SK-N-SH (cell line): ENCODE measurements at regions not wholly inside any gene's neighbourhood (a gene's known extent, or its start where the extent isn't known, plus 50 kb on each side); places are given as distances from the start of the nearest gene placed in this dataset.

ENCODE experiments used
- CTCF ChIA-PET: fragments of 300-600, 350-600 bp; formaldehyde crosslinking; extraction: SDS; loops from one replicate; lab custom pipeline; 2021; lab: Yijun Ruan, JAX
- POLR2A ChIA-PET: fragments of 350-600 bp; sonication (Branson Sonifier 250); formaldehyde crosslinking; extraction: SDS; loops from one replicate; lab custom pipeline; 2020; ENCODE audit warnings: antibody characterized with exemption, inconsistent platforms; lab: Yijun Ruan, JAX
- DNase-seq: peaks from one replicate; pipeline ENCODE4 v3.0.0; 2012
- H2AFZ ChIP-seq: fragments of 200-600 bp; sonication (generic); 2 replicates; pipeline ENCODE4 v1.8.1; 2016; ENCODE audit warnings: antibody characterized with exemption, mild to moderate bottlenecking, low read depth
- H3F3A ChIP-seq: fragments of 200-600 bp; sonication (generic); replicated peaks from 2 replicates; pipeline ENCODE3; 2016; ENCODE audit warnings: antibody characterized with exemption, mild to moderate bottlenecking; ENCODE audit not compliant: insufficient read depth
- H3K27ac ChIP-seq, 2 experiments: fragments of 200-500 bp in 1 of 2; fragments of 200-600 bp in 1 of 2; sonication (Bioruptor generic) in 1 of 2; sonication (generic), shearing (Covaris generic) in 1 of 2; 2 replicates each; pipeline versions ENCODE4 v1.5.1 to v1.6.1; 2014 to 2016; ENCODE audit warnings: low read depth in 2 of 2, inconsistent platforms in 1 of 2, low read length in 1 of 2, mild to moderate bottlenecking in 1 of 2, mixed read lengths in 1 of 2
- H3K27me3 ChIP-seq: fragments of 200-600 bp; sonication (generic), shearing (Covaris generic); 2 replicates; pipeline ENCODE4 v1.6.1; 2016; ENCODE audit warnings: mixed run types; ENCODE audit not compliant: insufficient read depth
- H3K36me3 ChIP-seq, 2 experiments: fragments of 200-500 bp in 1 of 2; fragments of 200-600 bp in 1 of 2; sonication (Bioruptor generic) in 1 of 2; sonication (generic) in 1 of 2; replicated peaks in 1 of 2; 2 replicates each; pipeline versions ENCODE3 to v1.5.1; 2014 to 2016; ENCODE audit warnings: low read length in 1 of 2, mild to moderate bottlenecking in 1 of 2; ENCODE audit not compliant: insufficient read depth in 2 of 2, control insufficient read depth in 1 of 2
- H3K4me1 ChIP-seq, 2 experiments: fragments of 200-500 bp in 1 of 2; fragments of 200-600 bp in 1 of 2; sonication (Bioruptor generic) in 1 of 2; sonication (generic), shearing (Covaris generic) in 1 of 2; 2 replicates each; pipeline versions ENCODE4 v1.5.1 to v1.6.1; 2014 to 2016; ENCODE audit warnings: low read depth in 1 of 2, low read length in 1 of 2, mixed run types in 1 of 2; ENCODE audit not compliant: insufficient read depth in 2 of 2, control insufficient read depth in 1 of 2
- H3K4me2 ChIP-seq: fragments of 200-600 bp; sonication (generic), shearing (Covaris generic); 2 replicates; pipeline ENCODE4 v1.6.1; 2017; ENCODE audit warnings: mixed run types
- H3K4me3 ChIP-seq, 2 experiments: fragments of 200-500 bp in 1 of 2; fragments of 200-600 bp in 1 of 2; sonication (Bioruptor generic) in 1 of 2; sonication (generic), shearing (Covaris generic) in 1 of 2; 2 replicates each; pipeline versions ENCODE4 v1.5.1 to v1.8.1; 2014 to 2016; ENCODE audit warnings: low read depth in 2 of 2, inconsistent platforms in 1 of 2, low read length in 1 of 2, mild to moderate bottlenecking in 1 of 2, mixed read lengths in 1 of 2, moderate library complexity in 1 of 2
- H3K79me2 ChIP-seq: fragments of 200-600 bp; sonication (generic); 2 replicates; pipeline ENCODE4 v1.8.1; 2017; ENCODE audit warnings: mild to moderate bottlenecking; ENCODE audit not compliant: insufficient read depth
- H3K9ac ChIP-seq: fragments of 200-600 bp; sonication (generic); 2 replicates; pipeline ENCODE4 v1.6.1; 2017; ENCODE audit warnings: mixed run types
- H3K9me2 ChIP-seq: fragments of 200-600 bp; sonication (generic); 2 replicates; pipeline ENCODE4 v1.6.1; 2017; ENCODE audit warnings: mixed run types
- H3K9me3 ChIP-seq: fragments of 200-600 bp; sonication (generic); 2 replicates; pipeline ENCODE4 v1.6.1; 2017; ENCODE audit warnings: mixed run types, mild to moderate bottlenecking, moderate library complexity
- H4K20me1 ChIP-seq: fragments of 200-600 bp; sonication (generic); 2 replicates; pipeline ENCODE4 v1.6.1; 2017; ENCODE audit warnings: mild to moderate bottlenecking, mixed run types; ENCODE audit not compliant: insufficient read depth
- CHD2 ChIP-seq: fragments of 150-350 bp; IDR thresholded peaks from 2 replicates; pipeline ENCODE4 v1.6.1; 2018; ENCODE audit warnings: low read length; ENCODE audit not compliant: partially characterized antibody
- CTCF ChIP-seq: fragments of 200-600 bp; sonication (generic); IDR thresholded peaks from 2 replicates; pipeline ENCODE4 v1.6.1; 2017; ENCODE audit warnings: antibody characterized with exemption, mild to moderate bottlenecking, moderate library complexity
- EP300 ChIP-seq, 2 experiments: IDR thresholded peaks; 2 replicates each; pipeline versions ENCODE4 v1.4.0 to v1.6.1; 2012; ENCODE audit warnings: borderline replicate concordance in 1 of 2, low read depth in 1 of 2, low read length in 1 of 2
- FOSL2 ChIP-seq: IDR thresholded peaks from 2 replicates; pipeline ENCODE4 v1.4.0; 2012; ENCODE audit warnings: low read depth, mild to moderate bottlenecking, moderate library complexity, borderline replicate concordance
- FOXM1 ChIP-seq: IDR thresholded peaks from 2 replicates; pipeline ENCODE4 v1.4.0; 2012; ENCODE audit warnings: low read depth, mild to moderate bottlenecking
- GABPA ChIP-seq: IDR thresholded peaks from 2 replicates; pipeline ENCODE4 v1.4.0; 2012; ENCODE audit warnings: low read depth, mild to moderate bottlenecking
- GATA2 ChIP-seq: sonication (generic); formaldehyde crosslinking; IDR thresholded peaks from 2 replicates; pipeline ENCODE4 v1.5.0; 2020; ENCODE audit warnings: mild to moderate bottlenecking, missing genetic modification reagents
- IRF3 ChIP-seq: fragments of 150-350 bp; IDR thresholded peaks from 2 replicates; pipeline ENCODE4 v1.6.1; 2016; ENCODE audit warnings: mild to moderate bottlenecking, low read depth, low read length
- MEF2A ChIP-seq: IDR thresholded peaks from 2 replicates; pipeline ENCODE4 v1.4.0; 2012; ENCODE audit warnings: low read depth, borderline replicate concordance
- MXI1 ChIP-seq: IDR thresholded peaks from 2 replicates; pipeline ENCODE4 v1.6.1; 2012; ENCODE audit warnings: mild to moderate bottlenecking, low read depth, low read length, improper control_type of control experiment
- NRF1 ChIP-seq: IDR thresholded peaks from 2 replicates; pipeline ENCODE4 v1.6.1; 2012; ENCODE audit warnings: low read depth, mild to moderate bottlenecking, low read length
- PBX3 ChIP-seq: IDR thresholded peaks from 2 replicates; pipeline ENCODE4; 2012
- POLR2AphosphoS5 ChIP-seq: IDR thresholded peaks from 2 replicates; pipeline ENCODE4 v1.6.1; 2012; ENCODE audit warnings: low read depth, low read length
- RAD21 ChIP-seq: IDR thresholded peaks from 2 replicates; pipeline ENCODE4 v1.6.1; 2012; ENCODE audit warnings: mild to moderate bottlenecking, low read length
- RFX5 ChIP-seq: IDR thresholded peaks from 2 replicates; pipeline ENCODE4 v1.6.1; 2012; ENCODE audit warnings: mild to moderate bottlenecking, improper control_type of control experiment, low read length
- RXRA ChIP-seq: IDR thresholded peaks from 2 replicates; pipeline ENCODE4 v1.4.0; 2012; ENCODE audit warnings: low read depth, mild to moderate bottlenecking, borderline replicate concordance
- SMC3 ChIP-seq: IDR thresholded peaks from 2 replicates; pipeline ENCODE4 v1.6.1; 2012; ENCODE audit warnings: low read depth, low read length, improper control_type of control experiment
- USF1 ChIP-seq: IDR thresholded peaks from 2 replicates; pipeline ENCODE4 v1.4.0; 2012; ENCODE audit warnings: low read depth, borderline replicate concordance
- YY1 ChIP-seq: IDR thresholded peaks from 2 replicates; pipeline ENCODE4 v1.4.0; 2012; ENCODE audit warnings: low read depth, mild to moderate bottlenecking
- WGBS: methylation state at CpG from one replicate; pipeline ENCODE4 v1.1.6; 2017; ENCODE audit warnings: low lambda C conversion rate; 5-methylcytosine and 5-hydroxymethylcytosine counted together

- no peaks in the 10 kb centered on the region for H3K79me2 ChIP-seq
- ChIA-PET CTCF (interaction anchor here (1.1 to 1.7 kb wide), 4 partner anchors 8 to 14 kb away, joined by 3 to 5 read pairs (median 4); no protein-coding TSS in a partner anchor), POLR2A (no interaction called here)
- no peaks in the 10 kb centered on the region for H4K20me1 ChIP-seq
- no peak overlapping the region for H3K9ac ChIP-seq
- H3K9me3 ChIP-seq: no peaks in the 10 kb centered on the region; the same call in 1 of the 2 replicates
- WGBS: 59% methylated on average over 5 of the region's 5 CpGs
- H2AFZ ChIP-seq: no peak overlapping the region; the same call in 1 of the 2 replicates
- DNase-seq: peak; percentile 21
- no peaks in the 10 kb centered on the region for H3K27me3 ChIP-seq
- H3K9me2 ChIP-seq: no peaks in the 10 kb centered on the region; the same call in 1 of the 2 replicates
- H3K36me3 ChIP-seq: no peaks in the 10 kb centered on the region
- TF ChIP-seq SMC3 (no peak), RFX5 (no peak), EP300 (IDR thresholded peaks at IDR 0.05; ENCODE audit: borderline replicate concordance in 1 of 2, low read depth in 1 of 2, low read length in 1 of 2) (peak in 1 of 2 experiments; percentile 71; a peak in 1 of 4 replicates), RAD21 (no peak), FOXM1 (no peak), POLR2AphosphoS5 (peak; percentile 24; the same call in 1 of the 2 replicates), GATA2 (no peak)
- TF ChIP-seq, all 33 proteins: peak for 2
- Histone ChIP-seq H3K4me2 (peak overlapping the region; percentile 15; the same call in 1 of the 2 replicates), H3K4me1 (peaks cover 15 to 54% of the 10 kb centered on the region in 2 experiments), H3K4me3 (no peak overlapping the region), H3F3A (peaks cover 25% of the 10 kb centered on the region), H3K27ac (peak overlapping the region; percentile 66 to 77)
These were observed 321.0 kb upstream of the TGFBR2 start for GRCh38 chr3:30285188-30286006.

GRCh38 chr3:30286007-30286669, 320.3 kb upstream of the TGFBR2 start:
- 0% methylated on average over 1 of the region's 1 CpG for WGBS
- CTCF ChIA-PET: interaction anchor here (1.1 to 1.3 kb wide), 2 partner anchors 15 to 16 kb away, joined by 3 read pairs; no protein-coding TSS in a partner anchor
- H3K27me3 ChIP-seq: no peaks in the 10 kb centered on the region
- no peaks in the 10 kb centered on the region; the same call in 1 of the 2 replicates for H3K9me2 ChIP-seq
- no peak overlapping the region for H3K4me3 ChIP-seq
- H3K9ac ChIP-seq: no peak overlapping the region
- H3K27ac ChIP-seq: peak overlapping the region; percentile 66 to 77
- H3K36me3 ChIP-seq: no peaks in the 10 kb centered on the region
- no peaks in the 10 kb centered on the region for H4K20me1 ChIP-seq
- H3K4me1 ChIP-seq: peaks cover 15 to 54% of the 10 kb centered on the region in 2 experiments
- no peaks in the 10 kb centered on the region; the same call in 1 of the 2 replicates for H3K9me3 ChIP-seq
- peak; percentile 39 for DNase-seq
- POLR2A ChIA-PET: no interaction called here
- no peak overlapping the region for H2AFZ ChIP-seq
- H3K79me2 ChIP-seq: no peaks in the 10 kb centered on the region
- peaks cover 25% of the 10 kb centered on the region for H3F3A ChIP-seq
- peak overlapping the region; percentile 15; the same call in 1 of the 2 replicates for H3K4me2 ChIP-seq
- TF ChIP-seq PBX3: peak; percentile 92
- TF ChIP-seq USF1: no peak
- no peak for TF ChIP-seq RAD21
- no peak for TF ChIP-seq MXI1
- peak; percentile 79; the same call in 1 of the 2 replicates for TF ChIP-seq FOSL2
- TF ChIP-seq CHD2: peak; percentile 39
- no peak for TF ChIP-seq YY1
- no peak for TF ChIP-seq GABPA
- no peak for TF ChIP-seq IRF3
- TF ChIP-seq SMC3: no peak
- no peak for TF ChIP-seq NRF1
- 0 out of 2 replicates have a peak, but pooled peaks have one; percentile 38 for TF ChIP-seq MEF2A
- TF ChIP-seq POLR2AphosphoS5: peak; percentile 81; the same call in 1 of the 2 replicates
- no peak for TF ChIP-seq CTCF
- TF ChIP-seq RXRA: peak; percentile 69; the same call in 1 of the 2 replicates
